ENCODE measurements at regions not wholly inside any gene's neighbourhood (a gene's known extent, or its start where the extent isn't known, plus 50 kb on each side); places are given as distances from the start of the nearest gene placed in this dataset.

- TF ChIP-seq CTCF (IDR thresholded peaks at IDR 0.05) (no peak), RFX5 (IDR thresholded peaks at IDR 0.05; ENCODE audit: low read length) (no peak), PBX3 (IDR thresholded peaks at IDR 0.05) (no peak), GABPA (IDR thresholded peaks at IDR 0.05; ENCODE audit: low read depth) (no peak), SIN3A (IDR thresholded peaks at IDR 0.05; ENCODE audit: borderline replicate concordance, low read depth, low read length) (no peak), ZBTB33 (IDR thresholded peaks at IDR 0.05; ENCODE audit: borderline replicate concordance, low read depth) (no peak), MXI1 (IDR thresholded peaks at IDR 0.05; ENCODE audit: low read depth, low read length) (no peak), RAD21 (IDR thresholded peaks at IDR 0.05; ENCODE audit: low read length) (no peak), TAF1 (IDR thresholded peaks at IDR 0.05; ENCODE audit: borderline replicate concordance, low read depth, low read length) (no peak), RXRA (IDR thresholded peaks at IDR 0.05; ENCODE audit: borderline replicate concordance, low read depth) (no peak), FOXJ3 (CRISPR knock-in tag; IDR thresholded peaks at IDR 0.05) (no peak), POLR2AphosphoS5 (IDR thresholded peaks at IDR 0.05; ENCODE audit: low read depth, low read length) (no peak), FOXM1 (IDR thresholded peaks at IDR 0.05; ENCODE audit: low read depth) (no peak), REST (IDR thresholded peaks at IDR 0.05; ENCODE audit: low read depth, low read length) (no peak)
These were observed 704.6 kb downstream of the SATB2 start for GRCh38 chr2:198753101-198753500.
